Coronary artery (tissue), 2 donors: ENCODE measurements at regions not wholly inside any gene's neighbourhood (a gene's known extent, or its start where the extent isn't known, plus 50 kb on each side); places are given as distances from the start of the nearest gene placed in this dataset.

ENCODE experiments used
- DNase-seq: peaks from one replicate; pipeline ENCODE4 v3.0.0-alpha.2; 2017; ENCODE audit warnings: low spot score
- H3K27ac ChIP-seq, 2 donors: fragments of 200-600 bp; sonication (generic); one replicate each; pipeline ENCODE4 v1.5.1; 2016 to 2019
- H3K4me3 ChIP-seq: fragments of 200-600 bp; sonication (generic); 2 replicates; pipeline ENCODE4 v1.5.1; 2016; ENCODE audit warnings: mild to moderate bottlenecking, moderate library complexity
- CTCF ChIP-seq: fragments of 200-600 bp; sonication (generic); IDR thresholded peaks from one replicate; pipeline ENCODE4 v1.5.1; 2019; ENCODE audit warnings: antibody characterized with exemption

GRCh38 chr1:34621916-34622315, 132.9 kb upstream of the GJB5 start:
- Histone ChIP-seq H3K27ac (no peak overlapping the region), H3K4me3 (no peak overlapping the region)
- DNase-seq: no peak
- no peak for TF ChIP-seq CTCF

GRCh38 chr1:34625521-34626015, 129.3 kb upstream of the GJB5 start:
- Histone ChIP-seq H3K27ac (no peak overlapping the region), H3K4me3 (no peak overlapping the region)
- TF ChIP-seq CTCF: no peak
- DNase-seq: no peak

GRCh38 chr1:34627465-34628240, 127.2 kb upstream of the GJB5 start:
- no peak for TF ChIP-seq CTCF
- Histone ChIP-seq H3K4me3 (no peak overlapping the region), H3K27ac (no peak overlapping the region)
- DNase-seq: no peak

- Histone ChIP-seq H3K27ac (no peak overlapping the region), H3K4me3 (no peak overlapping the region)
- DNase-seq: no peak
- TF ChIP-seq CTCF: no peak
These were observed 123.7 kb upstream of the GJB5 start for GRCh38 chr1:34631126-34631525.

GRCh38 chr1:34639701-34640100, 115.1 kb upstream of the GJB5 start:
- no peak overlapping the region for H3K27ac ChIP-seq
- DNase-seq: no peak
- TF ChIP-seq CTCF: no peak

GRCh38 chr1:34640654-34641401, 114.0 kb upstream of the GJB5 start:
- H3K4me3 ChIP-seq: no peak overlapping the region
- TF ChIP-seq CTCF: no peak
- H3K27ac ChIP-seq: no peak overlapping the region
- DNase-seq: no peak

More at GRCh38 chr1:34639701-34640100, 115.1 kb upstream of the GJB5 start:
- no peak overlapping the region for H3K4me3 ChIP-seq
